ENCODE measurements at regions not wholly inside any gene's neighbourhood (a gene's known extent, or its start where the extent isn't known, plus 50 kb on each side); places are given as distances from the start of the nearest gene placed in this dataset.

DNA sequence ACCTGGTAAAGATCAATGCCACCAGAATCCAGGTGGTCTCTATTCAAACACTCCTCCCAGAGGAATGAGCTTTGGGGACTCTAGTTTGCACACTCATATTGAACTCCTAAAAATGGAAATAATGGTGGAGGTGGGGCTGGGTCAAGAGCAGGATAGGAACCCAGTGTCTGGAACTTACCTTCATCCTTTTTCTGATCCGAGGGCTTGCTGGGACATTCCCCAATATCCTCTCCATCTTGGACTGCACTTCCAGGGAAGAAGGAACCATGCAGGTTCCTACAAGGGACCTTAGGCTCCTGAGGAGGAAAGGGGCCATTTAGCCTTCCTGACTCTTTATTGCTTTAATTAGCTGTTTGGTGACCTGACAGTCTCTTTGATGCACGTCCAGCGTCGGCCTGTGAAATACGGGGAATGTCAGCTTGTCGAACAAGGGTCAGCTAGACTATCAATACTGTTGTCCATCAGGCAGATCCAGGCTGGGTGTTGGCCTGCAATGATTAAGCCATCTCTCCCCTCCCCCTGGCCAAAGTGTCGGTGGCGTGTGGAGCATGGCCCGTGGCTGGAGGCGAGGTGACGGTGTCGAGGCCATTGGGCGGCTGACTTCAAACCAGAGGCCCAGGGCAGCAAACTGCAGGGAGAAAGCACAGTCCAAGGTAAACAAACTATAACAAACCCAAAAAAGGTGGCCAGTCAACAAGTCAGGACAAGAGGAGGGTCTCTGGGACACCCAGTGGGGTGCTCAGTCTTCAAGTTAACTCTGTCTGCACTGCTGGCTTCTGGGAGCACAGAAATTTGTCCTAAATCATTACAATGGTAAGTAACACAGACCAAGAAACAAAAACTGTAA, 405.2 kb upstream of the TBX3 start:
- no peak for TF ChIP-seq GATA2 (IDR thresholded peaks at IDR 0.05; ENCODE audit: low read depth, low read length)
- TF ChIP-seq GATA3 (IDR thresholded peaks at IDR 0.05; ENCODE audit: low read depth, low read length): no peak

DNA sequence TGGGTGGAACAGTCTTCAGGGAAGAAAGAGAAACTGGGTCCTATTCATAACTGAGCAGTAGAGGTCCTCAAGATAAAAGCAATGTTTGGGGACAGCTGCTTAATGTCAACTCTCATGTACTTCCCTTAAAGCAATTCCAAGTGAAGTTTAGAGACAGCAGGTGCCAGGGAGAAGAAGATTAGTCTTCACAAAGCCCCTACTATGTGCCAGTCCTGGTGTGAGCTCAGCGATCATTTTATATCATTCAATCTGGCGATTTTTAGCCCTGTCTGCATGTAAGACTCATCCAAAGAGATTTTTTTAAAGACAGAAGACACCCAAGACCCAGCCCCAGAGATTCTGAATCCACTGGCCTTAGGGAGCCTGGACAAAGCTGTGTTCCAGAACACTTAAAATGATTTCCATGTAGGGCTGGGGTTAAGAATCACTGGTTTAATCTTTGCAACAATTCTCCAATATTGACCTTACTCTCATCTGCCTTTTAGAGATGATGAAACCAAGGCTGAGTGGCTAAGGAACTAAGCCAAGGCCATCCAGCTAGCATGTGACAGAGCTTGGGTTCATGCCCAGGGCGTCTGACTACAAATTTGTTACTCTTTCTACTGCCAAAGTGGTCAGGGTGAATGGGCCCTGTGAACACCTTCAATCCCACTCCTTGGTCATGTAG, 404.5 kb upstream of the TBX3 start:
- TF ChIP-seq GATA3 (IDR thresholded peaks at IDR 0.05; ENCODE audit: low read depth, low read length) (no peak), GATA2 (IDR thresholded peaks at IDR 0.05; ENCODE audit: low read depth, low read length) (no peak)

DNA sequence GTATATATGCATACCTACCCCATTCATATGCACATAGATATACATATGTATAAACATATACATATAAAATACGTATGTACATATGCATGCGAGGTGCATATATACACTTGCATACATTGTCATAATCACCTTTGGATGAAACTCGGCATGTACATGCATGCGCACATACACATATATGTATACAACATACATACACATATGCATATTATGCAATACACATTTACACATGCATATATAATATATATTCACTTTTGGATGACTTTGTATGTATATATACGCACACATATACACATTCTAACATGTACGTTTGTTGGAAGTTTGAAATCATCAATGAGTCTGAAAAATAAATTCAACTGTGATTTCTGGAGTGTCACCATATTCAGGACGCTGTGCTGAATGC, 401.6 kb upstream of the TBX3 start:
- TF ChIP-seq GATA3 (IDR thresholded peaks at IDR 0.05; ENCODE audit: low read depth, low read length): no peak
- TF ChIP-seq GATA2 (IDR thresholded peaks at IDR 0.05; ENCODE audit: low read depth, low read length): no peak

DNA sequence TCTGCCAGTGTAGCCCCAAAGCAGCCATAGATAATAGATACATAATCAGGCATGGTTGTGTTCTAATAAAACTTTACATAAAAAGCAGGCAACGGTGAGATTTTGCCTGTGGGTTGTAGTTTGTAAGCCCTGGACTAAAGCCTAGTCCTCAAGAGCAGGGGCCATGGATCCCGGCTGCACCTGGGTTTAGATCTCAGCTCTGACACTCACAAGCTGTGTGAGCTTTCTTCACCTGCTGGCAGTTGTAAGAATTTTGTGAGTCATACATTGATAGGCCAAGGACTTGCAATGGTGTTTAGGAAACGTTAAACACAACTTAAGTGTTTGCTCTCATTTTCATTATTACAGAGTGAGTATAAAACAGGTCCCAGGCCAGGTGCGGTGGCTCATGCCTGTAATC, 395.8 kb upstream of the TBX3 start:
- no peak for TF ChIP-seq GATA3 (IDR thresholded peaks at IDR 0.05; ENCODE audit: low read depth, low read length)
- no peak for TF ChIP-seq GATA2 (IDR thresholded peaks at IDR 0.05; ENCODE audit: low read depth, low read length)

DNA sequence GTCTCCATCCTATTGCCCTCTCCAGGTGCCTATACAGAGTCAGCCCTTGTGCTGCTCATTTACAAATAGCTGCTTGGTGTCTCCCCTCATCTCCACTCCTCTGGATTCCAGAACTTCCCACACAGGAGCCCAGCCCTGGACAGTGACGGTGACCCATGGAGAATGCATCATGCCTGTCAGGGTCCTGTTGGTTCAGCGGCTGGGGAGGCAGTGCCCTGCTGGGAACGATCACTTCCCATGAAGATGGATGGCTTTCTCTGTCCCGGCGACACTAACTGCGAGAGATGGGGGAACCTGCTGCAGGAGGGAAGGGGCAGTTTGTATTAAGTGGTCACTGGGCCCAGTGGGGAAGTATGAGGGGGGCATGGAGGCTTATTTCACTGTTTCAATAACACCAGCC, 395.0 kb upstream of the TBX3 start:
- TF ChIP-seq GATA3 (IDR thresholded peaks at IDR 0.05; ENCODE audit: low read depth, low read length) (no peak), GATA2 (IDR thresholded peaks at IDR 0.05; ENCODE audit: low read depth, low read length) (no peak)

DNA sequence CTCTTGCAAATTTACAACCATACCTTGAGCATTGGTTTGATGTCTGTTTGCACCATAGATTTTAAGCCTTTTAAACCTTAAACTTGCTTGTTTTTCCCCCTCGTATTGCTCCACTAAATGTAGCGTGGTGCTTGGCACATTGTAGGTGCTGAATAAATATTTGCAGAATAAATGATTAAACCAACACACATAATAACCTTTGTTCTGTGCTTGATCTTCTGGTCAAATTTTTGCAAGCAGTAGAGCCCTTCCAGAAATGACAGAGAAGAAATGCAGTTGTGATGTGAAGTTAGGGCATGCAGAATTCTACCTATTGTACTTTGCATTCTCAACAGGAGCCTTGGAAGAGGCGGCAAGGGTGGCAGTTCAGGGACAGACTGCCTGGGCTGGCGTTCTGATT, 394.4 kb upstream of the TBX3 start:
- no peak for TF ChIP-seq GATA3 (IDR thresholded peaks at IDR 0.05; ENCODE audit: low read depth, low read length)
- no peak for TF ChIP-seq GATA2 (IDR thresholded peaks at IDR 0.05; ENCODE audit: low read depth, low read length)

DNA sequence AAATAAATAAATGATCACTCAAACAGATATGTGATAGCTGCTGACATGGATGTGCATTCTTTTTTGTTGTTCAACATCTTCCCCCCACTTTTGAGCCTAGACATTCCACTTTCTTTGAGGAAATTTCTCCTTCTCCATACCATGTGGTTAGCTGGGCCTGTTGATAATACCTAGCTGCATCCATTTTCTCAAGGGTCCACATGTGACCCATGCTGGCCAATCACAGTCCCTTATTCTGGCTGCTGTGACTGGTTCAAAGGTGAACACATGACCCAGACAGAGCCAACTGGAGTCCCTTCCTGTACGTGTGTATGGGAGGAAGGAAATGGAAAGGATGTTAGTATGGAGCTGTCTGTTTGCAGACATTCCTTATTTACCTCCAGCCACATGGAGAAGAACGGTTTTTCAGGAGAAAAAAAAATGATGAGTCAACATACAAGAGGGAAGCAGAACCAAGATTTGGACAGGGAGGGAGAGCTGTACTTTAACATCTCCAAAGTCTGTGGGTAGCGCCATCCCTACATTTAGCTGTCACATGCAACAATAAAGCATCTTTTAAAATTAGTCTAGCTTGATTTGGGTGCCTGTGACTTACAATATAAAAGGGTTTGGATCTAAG, 391.7 kb upstream of the TBX3 start:
- TF ChIP-seq GATA3 (IDR thresholded peaks at IDR 0.05; ENCODE audit: low read depth, low read length) (no peak), GATA2 (IDR thresholded peaks at IDR 0.05; ENCODE audit: low read depth, low read length) (no peak)

DNA sequence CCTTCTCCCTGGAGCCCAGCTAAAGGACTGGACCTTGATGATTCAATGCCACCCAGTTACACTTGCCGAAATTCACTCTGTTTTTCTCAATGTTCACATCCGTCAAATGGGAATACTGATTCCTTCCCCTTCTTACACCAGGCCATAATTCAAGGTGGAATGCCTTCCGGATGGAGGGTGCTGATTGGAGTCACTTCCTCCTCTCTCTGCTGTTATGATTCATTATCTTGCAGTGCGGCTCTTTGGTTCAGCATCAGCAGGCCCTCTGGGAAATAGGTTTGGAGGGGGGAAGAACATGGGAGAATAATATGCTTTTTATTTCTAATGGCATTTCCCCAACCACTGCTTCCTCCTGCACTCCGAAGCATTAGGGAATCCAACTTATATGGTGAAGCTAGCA, 390.6 kb upstream of the TBX3 start:
- no peak for TF ChIP-seq GATA2 (IDR thresholded peaks at IDR 0.05; ENCODE audit: low read depth, low read length)
- TF ChIP-seq GATA3 (IDR thresholded peaks at IDR 0.05; ENCODE audit: low read depth, low read length): no peak

DNA sequence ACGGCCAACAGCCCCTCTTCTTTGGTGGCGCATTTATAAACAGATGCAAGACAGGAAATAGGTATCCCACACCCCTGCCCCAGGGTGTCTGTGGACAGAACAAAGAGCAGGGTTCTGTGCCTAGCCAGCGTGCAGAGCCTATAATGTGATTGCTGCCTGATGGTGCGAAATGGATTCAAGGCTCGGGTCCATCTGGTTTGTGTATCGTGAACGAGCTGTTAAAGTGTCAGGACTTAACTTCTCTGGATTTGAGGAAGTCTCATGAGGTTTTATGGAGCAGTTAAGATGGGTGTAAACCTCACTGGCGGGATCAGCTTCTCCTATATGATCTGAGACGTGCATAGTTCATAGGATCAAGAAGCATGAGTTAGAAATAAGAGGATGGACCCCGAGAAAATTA, 388.7 kb upstream of the TBX3 start:
- TF ChIP-seq GATA3 (IDR thresholded peaks at IDR 0.05; ENCODE audit: low read depth, low read length) (no peak), GATA2 (IDR thresholded peaks at IDR 0.05; ENCODE audit: low read depth, low read length) (no peak)

DNA sequence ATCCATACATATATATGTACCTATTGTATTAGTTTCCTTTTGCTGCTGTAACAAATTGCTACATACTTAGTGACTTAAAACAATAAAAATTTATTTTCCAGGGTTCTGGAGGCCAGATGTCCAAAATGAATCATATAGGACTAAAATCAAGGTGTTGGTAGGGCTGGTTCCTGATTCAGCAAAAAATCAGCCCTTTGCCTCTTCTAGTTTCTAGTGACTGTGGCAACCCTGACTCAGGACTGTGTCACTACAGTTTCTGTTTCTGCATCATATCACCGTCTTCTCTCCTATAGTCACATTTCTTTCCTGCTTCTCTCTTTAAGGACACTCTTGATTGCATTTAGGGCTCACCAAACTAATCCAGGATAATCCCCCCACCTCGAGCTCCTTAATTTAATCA, 386.3 kb upstream of the TBX3 start:
- TF ChIP-seq GATA3 (IDR thresholded peaks at IDR 0.05; ENCODE audit: low read depth, low read length) (no peak), GATA2 (IDR thresholded peaks at IDR 0.05; ENCODE audit: low read depth, low read length) (no peak)

DNA sequence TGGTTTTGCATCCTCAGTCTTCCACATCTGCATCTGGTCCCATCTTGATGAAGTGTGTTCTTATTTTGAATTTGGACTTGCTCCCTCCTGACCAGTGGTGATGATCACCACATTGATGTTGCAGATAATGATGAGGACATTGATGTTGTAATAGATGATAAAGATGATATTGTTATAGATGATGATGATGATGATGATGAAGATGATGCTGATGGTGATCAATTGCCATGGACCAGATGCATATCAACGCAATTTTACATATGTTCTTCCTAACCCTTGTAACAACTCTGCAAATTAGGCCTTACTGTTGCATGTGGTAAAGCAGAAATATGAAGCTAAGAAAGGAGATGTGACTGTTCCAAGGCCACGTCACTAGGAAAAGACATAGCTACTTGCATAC, 380.3 kb upstream of the TBX3 start:
- TF ChIP-seq GATA3 (IDR thresholded peaks at IDR 0.05; ENCODE audit: low read depth, low read length): no peak
- no peak for TF ChIP-seq GATA2 (IDR thresholded peaks at IDR 0.05; ENCODE audit: low read depth, low read length)

DNA sequence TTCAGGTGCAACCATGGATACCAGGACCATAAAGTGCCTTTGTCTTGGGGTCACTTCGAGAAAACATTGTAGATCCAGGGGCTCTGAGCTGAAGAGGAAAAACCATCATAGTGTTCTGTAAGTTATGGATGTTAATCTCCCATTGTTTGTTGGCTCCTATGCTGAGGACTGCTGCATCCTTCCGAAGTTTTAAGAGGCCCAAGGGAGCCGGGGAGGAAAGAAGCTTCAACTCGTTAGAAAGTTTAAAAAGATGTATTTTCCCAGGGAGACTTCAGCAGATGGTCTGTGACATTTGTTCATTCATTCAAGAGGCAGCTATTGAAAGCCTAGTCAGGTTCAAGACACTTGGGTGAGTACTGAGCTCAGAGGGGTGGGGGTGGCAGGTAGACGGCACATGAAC, 378.8 kb upstream of the TBX3 start:
- TF ChIP-seq GATA2 (IDR thresholded peaks at IDR 0.05; ENCODE audit: low read depth, low read length) (no peak), GATA3 (IDR thresholded peaks at IDR 0.05; ENCODE audit: low read depth, low read length) (no peak)

DNA sequence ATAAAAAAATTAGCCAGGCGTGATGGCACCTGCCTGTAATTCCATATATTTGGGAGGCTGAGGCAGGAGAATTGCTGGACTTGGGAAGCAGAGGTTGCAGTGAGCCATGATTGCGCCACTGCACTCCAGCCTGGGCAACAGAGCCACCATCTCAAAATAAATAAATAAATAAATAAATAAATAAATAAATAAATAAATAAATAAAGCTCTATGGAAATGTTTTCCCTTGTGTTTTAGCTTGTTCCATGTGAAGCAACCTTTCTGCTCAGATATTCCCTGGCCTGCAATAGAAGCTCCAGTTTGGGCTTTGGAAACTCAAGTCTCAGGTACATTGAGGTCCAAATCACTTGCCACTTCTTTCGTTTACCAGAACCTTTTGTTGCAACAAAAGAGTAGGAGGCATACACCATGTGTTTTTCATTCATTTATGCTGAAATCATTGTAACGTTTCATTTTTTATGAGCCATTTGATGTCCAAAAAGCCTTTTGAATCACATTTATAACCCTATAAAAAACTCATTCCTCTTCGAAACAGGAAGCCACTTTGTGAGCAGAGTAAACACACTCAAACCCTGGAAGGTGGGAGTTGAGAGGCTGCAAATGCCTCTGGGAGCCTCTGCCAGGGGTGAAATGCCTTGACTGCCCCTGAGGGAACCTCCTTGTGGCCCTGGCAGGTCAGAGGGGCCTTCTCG, 376.6 kb upstream of the TBX3 start:
- no peak for TF ChIP-seq GATA2 (IDR thresholded peaks at IDR 0.05; ENCODE audit: low read depth, low read length)
- TF ChIP-seq GATA3 (IDR thresholded peaks at IDR 0.05; ENCODE audit: low read depth, low read length): no peak

DNA sequence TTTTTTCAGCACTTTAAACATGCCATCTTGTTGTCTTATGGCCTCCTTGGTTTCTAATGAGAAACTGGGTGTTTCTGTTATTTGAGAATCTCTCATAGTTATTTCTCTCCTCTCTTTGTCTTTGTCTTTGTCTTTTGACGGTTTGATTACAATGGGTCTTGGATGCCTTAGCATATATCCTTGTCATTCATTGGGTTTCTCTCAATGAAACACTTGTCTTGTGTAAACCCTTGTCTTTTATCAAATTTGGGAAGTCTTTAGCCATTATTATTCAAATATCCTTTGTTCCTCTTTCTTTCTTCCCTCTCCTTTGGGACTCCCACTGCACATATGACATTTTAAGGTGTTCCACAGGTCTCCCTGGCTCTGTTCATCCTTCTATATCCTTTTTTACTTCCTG, 373.5 kb upstream of the TBX3 start:
- TF ChIP-seq GATA3 (IDR thresholded peaks at IDR 0.05; ENCODE audit: low read depth, low read length) (no peak), GATA2 (IDR thresholded peaks at IDR 0.05; ENCODE audit: low read depth, low read length) (no peak)
